C4-2B (cell line): ENCODE measurements at regions not wholly inside any gene's neighbourhood (a gene's known extent, or its start where the extent isn't known, plus 50 kb on each side); places are given as distances from the start of the nearest gene placed in this dataset.

ENCODE experiments used
- H3K27ac ChIP-seq: fragments of 450-650 bp; 2 replicates; pipeline ENCODE4 v1.5.1; 2017
- CTCF ChIP-seq: fragments of 450-650 bp; conservative IDR thresholded peaks from 2 replicates; pipeline ENCODE4 v1.5.1; 2017; ENCODE audit warnings: mild to moderate bottlenecking
- ZFX ChIP-seq: fragments of 450-650 bp; IDR thresholded peaks from 2 replicates; pipeline ENCODE4 v1.6.1; 2017

DNA sequence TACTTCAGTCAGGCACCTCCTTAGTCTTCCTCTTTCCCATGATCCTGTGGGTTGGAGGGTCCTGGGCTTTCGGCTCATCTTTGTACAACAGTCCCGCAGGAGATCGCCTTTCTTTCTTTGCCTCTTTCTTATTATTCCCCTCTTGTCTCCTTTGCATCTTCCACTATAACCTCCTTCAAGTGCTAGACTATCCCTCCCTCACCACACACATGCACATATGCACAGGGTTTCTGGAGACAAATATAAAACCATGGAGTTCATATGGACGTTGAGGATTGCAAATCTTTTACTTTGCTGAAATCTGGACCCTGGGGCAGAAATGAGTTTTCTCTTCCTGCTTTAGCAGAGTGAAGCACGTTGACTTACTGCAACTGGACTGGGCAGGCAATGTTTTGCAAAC, 80.3 kb downstream of the TMEM17 start:
- TF ChIP-seq CTCF, result no peak
- TF ChIP-seq ZFX, result no peak
- H3K27ac ChIP-seq, result peak overlapping the region; percentile 57

GRCh38 chr2:62424899-62425298, 81.1 kb downstream of the TMEM17 start:
- TF ChIP-seq CTCF (no peak; the same call in 1 of the 2 replicates), ZFX (no peak)
- H3K27ac ChIP-seq, result peak overlapping the region; percentile 66

DNA sequence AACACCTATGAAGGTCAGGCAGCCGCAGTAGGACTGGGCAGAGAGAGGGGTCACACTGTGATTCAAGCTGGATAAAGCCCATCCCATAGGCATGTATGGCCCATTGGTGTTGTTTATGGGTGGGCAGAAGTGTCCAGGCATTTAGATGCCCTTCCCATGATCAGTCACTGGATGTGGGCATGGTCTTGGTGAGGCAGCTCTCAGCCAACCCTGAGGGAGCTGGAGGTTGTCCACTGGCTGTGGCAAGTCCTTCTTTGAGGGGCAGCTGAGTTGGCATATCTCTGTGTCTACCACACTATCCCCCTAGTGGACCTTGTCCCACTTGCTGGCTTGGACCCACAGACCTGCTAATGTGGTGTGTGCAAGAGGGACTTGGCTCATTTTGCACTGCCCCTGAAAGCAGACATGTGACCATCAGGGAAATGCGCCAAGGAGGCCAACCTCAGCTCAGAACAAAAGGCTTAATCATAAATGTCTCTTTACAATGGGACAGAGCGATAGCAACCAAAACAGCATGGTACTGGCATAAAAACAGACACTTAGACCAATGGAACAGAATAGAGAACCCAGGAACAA, 82.0 kb downstream of the TMEM17 start:
- TF ChIP-seq ZFX, result no peak

GRCh38 chr2:62423235-62423634, 82.8 kb downstream of the TMEM17 start:
- H3K27ac ChIP-seq, result peak overlapping the region; percentile 66
- TF ChIP-seq CTCF (peak; percentile 34), ZFX (no peak)

More for the DNA sequence above, 82.0 kb downstream of the TMEM17 start:
- peak overlapping the region; percentile 66 for H3K27ac ChIP-seq

DNA sequence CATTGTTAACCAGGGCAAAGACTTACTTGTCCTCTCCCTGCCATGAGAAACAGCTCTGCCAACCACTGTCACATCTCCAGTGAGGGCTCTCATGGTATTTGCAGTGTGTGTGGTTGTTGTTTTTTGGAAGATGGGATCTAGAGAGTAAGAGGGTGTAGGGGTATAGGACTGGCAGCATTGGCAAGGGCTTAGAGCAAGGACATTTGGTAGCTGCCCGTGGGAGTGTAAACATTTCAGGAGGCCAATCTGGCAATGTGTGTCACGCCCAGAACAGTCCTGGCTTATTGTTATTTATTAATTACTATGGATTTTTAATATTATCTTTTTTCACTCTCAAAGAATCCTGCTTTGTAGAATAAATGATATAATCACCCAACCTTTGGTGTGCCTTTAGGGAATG, 90.5 kb downstream of the TMEM17 start:
- TF ChIP-seq ZFX (no peak), CTCF (no peak)
- no peak overlapping the region for H3K27ac ChIP-seq

DNA sequence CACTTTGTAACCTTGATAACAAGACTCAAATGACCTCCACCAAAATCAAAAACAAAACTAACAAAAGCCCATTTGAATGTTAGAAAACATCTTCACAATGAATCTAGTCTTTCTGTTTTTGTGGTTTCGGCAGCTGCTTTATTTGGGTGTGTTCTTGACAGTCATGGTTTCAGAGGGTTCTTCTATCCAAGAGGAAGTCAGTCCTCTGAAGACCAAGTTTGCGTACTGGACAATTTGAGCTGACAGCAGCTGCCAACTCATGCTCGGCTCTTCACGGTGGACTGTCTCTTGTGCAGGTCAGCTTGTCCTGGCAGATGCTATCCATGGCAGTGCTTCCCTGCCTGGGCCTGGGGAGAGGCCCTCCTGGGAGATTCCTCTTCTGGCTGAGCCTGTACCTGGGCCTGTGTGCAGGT, 91.0 kb downstream of the TMEM17 start:
- TF ChIP-seq CTCF (no peak), ZFX (no peak)
- H3K27ac ChIP-seq, result no peak overlapping the region

GRCh38 chr2:62413116-62413663, 92.8 kb downstream of the TMEM17 start:
- TF ChIP-seq CTCF (no peak), ZFX (no peak)
- no peak overlapping the region for H3K27ac ChIP-seq

- no peak overlapping the region for H3K27ac ChIP-seq
- TF ChIP-seq ZFX, result no peak
- TF ChIP-seq CTCF, result peak; percentile 22
Observed at GRCh38 chr2:62412347-62412742, 93.7 kb downstream of the TMEM17 start.
